ENCODE measurements at regions not wholly inside any gene's neighbourhood (a gene's known extent, or its start where the extent isn't known, plus 50 kb on each side); places are given as distances from the start of the nearest gene placed in this dataset.

- Histone ChIP-seq H3K9me3 (ENCODE audit: control insufficient read depth, insufficient read depth, low read length) (no peaks in the 10 kb centered on the region), H3K4me1 (ENCODE audit: control insufficient read depth, insufficient read depth, low read length) (no peaks in the 10 kb centered on the region), H3K4me3 (ENCODE audit: low read depth, low read length) (no peak overlapping the region), H3K27ac (ENCODE audit: low read depth, low read length) (no peak overlapping the region), H3K27me3 (ENCODE audit: control insufficient read depth, insufficient read depth, low read length) (no peaks in the 10 kb centered on the region), H3K36me3 (ENCODE audit: control insufficient read depth, insufficient read depth, low read length) (no peaks in the 10 kb centered on the region)
- DNase-seq (ENCODE audit: low read depth in 4 of 6, low spot score in 6 of 6): no peak
- no CpG with 5 or more reads among the region's 2 CpGs for WGBS (ENCODE audit: insufficient coverage)
Observed at GRCh38 chr2:146129231-146129630, 1609.3 kb upstream of the ZEB2 start.

GRCh38 chr2:146128216-146128615 lies 1608.3 kb upstream of the ZEB2 start:
- no peak overlapping the region for H3K27ac ChIP-seq (ENCODE audit: low read depth, low read length)
- no peak for DNase-seq (ENCODE audit: low read depth in 4 of 6, low spot score in 6 of 6)
- no peaks in the 10 kb centered on the region for H3K4me1 ChIP-seq (ENCODE audit: control insufficient read depth, insufficient read depth, low read length)
- H3K4me3 ChIP-seq (ENCODE audit: low read depth, low read length): no peak overlapping the region
- no CpG with 5 or more reads among the region's 3 CpGs for WGBS (ENCODE audit: insufficient coverage)
- no peaks in the 10 kb centered on the region for H3K27me3 ChIP-seq (ENCODE audit: control insufficient read depth, insufficient read depth, low read length)
- H3K36me3 ChIP-seq (ENCODE audit: control insufficient read depth, insufficient read depth, low read length): no peaks in the 10 kb centered on the region
- H3K9me3 ChIP-seq (ENCODE audit: control insufficient read depth, insufficient read depth, low read length): no peaks in the 10 kb centered on the region

- H3K36me3 ChIP-seq (ENCODE audit: control insufficient read depth, insufficient read depth, low read length): no peaks in the 10 kb centered on the region
- no peak overlapping the region for H3K27ac ChIP-seq (ENCODE audit: low read depth, low read length)
- no peak for DNase-seq (ENCODE audit: low read depth in 4 of 6, low spot score in 6 of 6)
- H3K9me3 ChIP-seq (ENCODE audit: control insufficient read depth, insufficient read depth, low read length): no peaks in the 10 kb centered on the region
- H3K4me1 ChIP-seq (ENCODE audit: control insufficient read depth, insufficient read depth, low read length): no peaks in the 10 kb centered on the region
- H3K27me3 ChIP-seq (ENCODE audit: control insufficient read depth, insufficient read depth, low read length): no peaks in the 10 kb centered on the region
- H3K4me3 ChIP-seq (ENCODE audit: low read depth, low read length): no peak overlapping the region
Observed at GRCh38 chr2:146125551-146125950, 1605.6 kb upstream of the ZEB2 start.

- DNase-seq (ENCODE audit: low read depth in 4 of 6, low spot score in 6 of 6): no peak
- H3K4me1 ChIP-seq (ENCODE audit: control insufficient read depth, insufficient read depth, low read length): no peaks in the 10 kb centered on the region
- H3K36me3 ChIP-seq (ENCODE audit: control insufficient read depth, insufficient read depth, low read length): no peaks in the 10 kb centered on the region
- WGBS (ENCODE audit: insufficient coverage): no CpG with 5 or more reads among the region's 2 CpGs
- no peak overlapping the region for H3K4me3 ChIP-seq (ENCODE audit: low read depth, low read length)
- H3K27ac ChIP-seq (ENCODE audit: low read depth, low read length): no peak overlapping the region
- H3K9me3 ChIP-seq (ENCODE audit: control insufficient read depth, insufficient read depth, low read length): no peaks in the 10 kb centered on the region
- H3K27me3 ChIP-seq (ENCODE audit: control insufficient read depth, insufficient read depth, low read length): no peaks in the 10 kb centered on the region
Observed at GRCh38 chr2:146124741-146125140, 1604.8 kb upstream of the ZEB2 start.

GRCh38 chr2:146123714-146124113 lies 1603.8 kb upstream of the ZEB2 start:
- H3K9me3 ChIP-seq (ENCODE audit: control insufficient read depth, insufficient read depth, low read length): no peaks in the 10 kb centered on the region
- H3K27ac ChIP-seq (ENCODE audit: low read depth, low read length): no peak overlapping the region
- no peaks in the 10 kb centered on the region for H3K4me1 ChIP-seq (ENCODE audit: control insufficient read depth, insufficient read depth, low read length)
- H3K4me3 ChIP-seq (ENCODE audit: low read depth, low read length): no peak overlapping the region
- no peaks in the 10 kb centered on the region for H3K27me3 ChIP-seq (ENCODE audit: control insufficient read depth, insufficient read depth, low read length)
- DNase-seq (ENCODE audit: low read depth in 4 of 6, low spot score in 6 of 6): no peak
- WGBS (ENCODE audit: insufficient coverage): no CpG with 5 or more reads among the region's 1 CpG
- H3K36me3 ChIP-seq (ENCODE audit: control insufficient read depth, insufficient read depth, low read length): no peaks in the 10 kb centered on the region

- Histone ChIP-seq H3K4me3 (ENCODE audit: low read depth, low read length) (no peak overlapping the region), H3K27me3 (ENCODE audit: control insufficient read depth, insufficient read depth, low read length) (no peaks in the 10 kb centered on the region), H3K36me3 (ENCODE audit: control insufficient read depth, insufficient read depth, low read length) (no peaks in the 10 kb centered on the region), H3K9me3 (ENCODE audit: control insufficient read depth, insufficient read depth, low read length) (no peaks in the 10 kb centered on the region), H3K4me1 (ENCODE audit: control insufficient read depth, insufficient read depth, low read length) (no peaks in the 10 kb centered on the region), H3K27ac (ENCODE audit: low read depth, low read length) (no peak overlapping the region)
- no peak for DNase-seq (ENCODE audit: low read depth in 4 of 6, low spot score in 6 of 6)
- WGBS (ENCODE audit: insufficient coverage): 77% methylated on average over 3 of the region's 3 CpGs
Observed at GRCh38 chr2:146123256-146123655, 1603.3 kb upstream of the ZEB2 start.

GRCh38 chr2:146119586-146119985 lies 1599.7 kb upstream of the ZEB2 start:
- Histone ChIP-seq H3K9me3 (ENCODE audit: control insufficient read depth, insufficient read depth, low read length) (no peaks in the 10 kb centered on the region), H3K4me1 (ENCODE audit: control insufficient read depth, insufficient read depth, low read length) (no peaks in the 10 kb centered on the region), H3K27ac (ENCODE audit: low read depth, low read length) (no peak overlapping the region), H3K4me3 (ENCODE audit: low read depth, low read length) (no peak overlapping the region), H3K36me3 (ENCODE audit: control insufficient read depth, insufficient read depth, low read length) (no peaks in the 10 kb centered on the region), H3K27me3 (ENCODE audit: control insufficient read depth, insufficient read depth, low read length) (no peaks in the 10 kb centered on the region)
- WGBS (ENCODE audit: insufficient coverage): 100% methylated on average over 1 of the region's 3 CpGs
- no peak for DNase-seq (ENCODE audit: low read depth in 4 of 6, low spot score in 6 of 6)

- Histone ChIP-seq H3K4me1 (ENCODE audit: control insufficient read depth, insufficient read depth, low read length) (no peaks in the 10 kb centered on the region), H3K36me3 (ENCODE audit: control insufficient read depth, insufficient read depth, low read length) (no peaks in the 10 kb centered on the region), H3K27me3 (ENCODE audit: control insufficient read depth, insufficient read depth, low read length) (no peaks in the 10 kb centered on the region), H3K4me3 (ENCODE audit: low read depth, low read length) (no peak overlapping the region), H3K27ac (ENCODE audit: low read depth, low read length) (no peak overlapping the region), H3K9me3 (ENCODE audit: control insufficient read depth, insufficient read depth, low read length) (no peaks in the 10 kb centered on the region)
- WGBS (ENCODE audit: insufficient coverage): no CpG with 5 or more reads among the region's 3 CpGs
- no peak for DNase-seq (ENCODE audit: low read depth in 4 of 6, low spot score in 6 of 6)
Observed at GRCh38 chr2:146108993-146109392, 1589.1 kb upstream of the ZEB2 start.

- no peak overlapping the region for H3K27ac ChIP-seq (ENCODE audit: low read depth, low read length)
- 69% methylated on average over 3 of the region's 3 CpGs for WGBS (ENCODE audit: insufficient coverage)
Observed at GRCh38 chr2:146094185-146094584, 1574.3 kb upstream of the ZEB2 start.

GRCh38 chr2:146081459-146081858 lies 1561.5 kb upstream of the ZEB2 start:
- Histone ChIP-seq H3K4me1 (ENCODE audit: control insufficient read depth, insufficient read depth, low read length) (no peaks in the 10 kb centered on the region), H3K27ac (ENCODE audit: low read depth, low read length) (no peak overlapping the region), H3K36me3 (ENCODE audit: control insufficient read depth, insufficient read depth, low read length) (no peaks in the 10 kb centered on the region), H3K4me3 (ENCODE audit: low read depth, low read length) (no peak overlapping the region), H3K9me3 (ENCODE audit: control insufficient read depth, insufficient read depth, low read length) (no peaks in the 10 kb centered on the region), H3K27me3 (ENCODE audit: control insufficient read depth, insufficient read depth, low read length) (no peaks in the 10 kb centered on the region)
- no peak for DNase-seq (ENCODE audit: low read depth in 4 of 6, low spot score in 6 of 6)
- no CpG with 5 or more reads among the region's 1 CpG for WGBS (ENCODE audit: insufficient coverage)

More at GRCh38 chr2:146094185-146094584, 1574.3 kb upstream of the ZEB2 start:
- no peaks in the 10 kb centered on the region for H3K36me3 ChIP-seq (ENCODE audit: control insufficient read depth, insufficient read depth, low read length)
- no peak for DNase-seq (ENCODE audit: low read depth in 4 of 6, low spot score in 6 of 6)
- H3K4me3 ChIP-seq (ENCODE audit: low read depth, low read length): no peak overlapping the region
- H3K27me3 ChIP-seq (ENCODE audit: control insufficient read depth, insufficient read depth, low read length): no peaks in the 10 kb centered on the region
- H3K9me3 ChIP-seq (ENCODE audit: control insufficient read depth, insufficient read depth, low read length): peaks cover 14% of the 10 kb centered on the region
- H3K4me1 ChIP-seq (ENCODE audit: control insufficient read depth, insufficient read depth, low read length): no peaks in the 10 kb centered on the region
